OCI-LY1 (cell line): ENCODE measurements at regions not wholly inside any gene's neighbourhood (a gene's known extent, or its start where the extent isn't known, plus 50 kb on each side); places are given as distances from the start of the nearest gene placed in this dataset.

Experiments
- H2AFZ ChIP-seq: fragments of 200-600 bp; sonication (generic), shearing (Covaris generic); 2 replicates; pipeline ENCODE4 v1.6.0; 2014; ENCODE audit warnings: antibody characterized with exemption, mild to moderate bottlenecking, low read length
- H3F3A ChIP-seq: fragments of 200-600 bp; sonication (generic), shearing (Covaris generic); 2 replicates; pipeline ENCODE4 v1.6.0; 2014; ENCODE audit warnings: mild to moderate bottlenecking, antibody characterized with exemption, low read length, moderate library complexity; ENCODE audit not compliant: insufficient read depth
- H3K27ac ChIP-seq: fragments of 200-600 bp; sonication (generic); 2 replicates; pipeline ENCODE4 v1.5.1; 2014; ENCODE audit warnings: low read length, mixed run types, mild to moderate bottlenecking, low read depth; ENCODE audit not compliant: poor library complexity, severe bottlenecking
- H3K27me3 ChIP-seq: fragments of 200-600 bp; sonication (generic); 2 replicates; pipeline ENCODE4 v1.6.0; 2014; ENCODE audit warnings: antibody characterized with exemption, mild to moderate bottlenecking, low read length, moderate library complexity; ENCODE audit not compliant: insufficient read depth
- H3K36me3 ChIP-seq: fragments of 200-600 bp; sonication (generic); 2 replicates; pipeline ENCODE4 v1.6.1; 2014; ENCODE audit warnings: mild to moderate bottlenecking, antibody characterized with exemption, low read length, moderate library complexity, mixed read lengths; ENCODE audit not compliant: insufficient read depth
- H3K4me1 ChIP-seq: fragments of 200-600 bp; sonication (generic); 2 replicates; pipeline ENCODE4 v1.5.1; 2014; ENCODE audit warnings: mild to moderate bottlenecking, low read length, moderate library complexity; ENCODE audit not compliant: insufficient read depth, severe bottlenecking
- H3K4me2 ChIP-seq: fragments of 200-600 bp; sonication (generic), shearing (Covaris generic); 2 replicates; pipeline ENCODE4 v1.6.1; 2014; ENCODE audit warnings: low read length
- H3K4me3 ChIP-seq: fragments of 200-600 bp; sonication (generic); 2 replicates; pipeline ENCODE4 v1.5.1; 2014; ENCODE audit warnings: low read length, low read depth, mild to moderate bottlenecking, mixed read lengths; ENCODE audit not compliant: poor library complexity, severe bottlenecking
- H3K79me2 ChIP-seq: fragments of 200-600 bp; shearing (Covaris generic); 2 replicates; pipeline ENCODE4 v1.6.1; 2016; ENCODE audit warnings: mixed run types, low read length, mixed read lengths; ENCODE audit not compliant: insufficient read depth
- H3K9ac ChIP-seq: fragments of 200-600 bp; sonication (generic), shearing (Covaris generic); 2 replicates; pipeline ENCODE4 v1.6.1; 2014; ENCODE audit warnings: mild to moderate bottlenecking, low read length, mixed read lengths
- H3K9me2 ChIP-seq: fragments of 200-600 bp; sonication (generic), shearing (Covaris generic); 2 replicates; pipeline ENCODE4 v1.6.1; 2014; ENCODE audit warnings: low read depth, mild to moderate bottlenecking, low read length, mixed read lengths
- H3K9me3 ChIP-seq: fragments of 200-600 bp; shearing (Covaris generic); 2 replicates; pipeline ENCODE4 v1.6.1; 2014; ENCODE audit warnings: low read length, mixed read lengths
- H4K20me1 ChIP-seq: fragments of 200-600 bp; sonication (generic), shearing (Covaris generic); 2 replicates; pipeline ENCODE4 v1.6.0; 2016; ENCODE audit warnings: mild to moderate bottlenecking, low read length; ENCODE audit not compliant: insufficient read depth
- CTCF ChIP-seq: fragments of 200-600 bp; sonication (generic), shearing (Covaris generic); IDR thresholded peaks from 2 replicates; pipeline ENCODE4 v1.5.1; 2017; ENCODE audit warnings: mild to moderate bottlenecking, antibody characterized with exemption, low read length, moderate library complexity, mixed read lengths
- EZH2 ChIP-seq: fragments of 200-600 bp; sonication (generic), shearing (Covaris generic); IDR thresholded peaks from 2 replicates; pipeline ENCODE4 v1.8.0; 2017; ENCODE audit warnings: borderline replicate concordance, mixed run types, mild to moderate bottlenecking, antibody characterized with exemption, low read length, moderate library complexity, mixed read lengths

- Histone ChIP-seq H3K9me3 (no peaks in the 10 kb centered on the region), H3K79me2 (no peaks in the 10 kb centered on the region), H3K4me3 (no peak overlapping the region), H3K4me2 (no peak overlapping the region), H3K4me1 (no peaks in the 10 kb centered on the region), H3K9me2 (no peaks in the 10 kb centered on the region), H3K36me3 (no peaks in the 10 kb centered on the region), H4K20me1 (no peaks in the 10 kb centered on the region), H3K9ac (no peak overlapping the region), H3F3A (no peaks in the 10 kb centered on the region), H2AFZ (no peak overlapping the region), H3K27ac (no peak overlapping the region), H3K27me3 (0 out of 2 replicates have a peak, but pooled peaks cover 3% of the 10 kb centered on the region)
- TF ChIP-seq CTCF (no peak), EZH2 (no peak)
Measured at GRCh38 chr12:66733321-66733720, 54.4 kb upstream of the GRIP1 start.

GRCh38 chr12:66733839-66734238, 55.0 kb upstream of the GRIP1 start:
- Histone ChIP-seq H3K9me2 (no peaks in the 10 kb centered on the region), H3K9me3 (no peaks in the 10 kb centered on the region), H3K79me2 (no peaks in the 10 kb centered on the region), H3K9ac (no peak overlapping the region), H4K20me1 (no peaks in the 10 kb centered on the region), H3K27me3 (0 out of 2 replicates have a peak, but pooled peaks cover 3% of the 10 kb centered on the region), H3K27ac (no peak overlapping the region), H3K36me3 (no peaks in the 10 kb centered on the region), H3K4me3 (no peak overlapping the region), H3F3A (no peaks in the 10 kb centered on the region), H3K4me2 (no peak overlapping the region), H2AFZ (no peak overlapping the region), H3K4me1 (no peaks in the 10 kb centered on the region)
- TF ChIP-seq CTCF (no peak), EZH2 (no peak)

GRCh38 chr12:66735275-66735674, 56.4 kb upstream of the GRIP1 start:
- no peak overlapping the region for H2AFZ ChIP-seq
- no peak overlapping the region for H3K4me3 ChIP-seq
- no peaks in the 10 kb centered on the region for H3K9me2 ChIP-seq
- 0 out of 2 replicates have a peak, but pooled peaks cover under 1% of the 10 kb centered on the region for H3K27me3 ChIP-seq
- H3K4me1 ChIP-seq = no peaks in the 10 kb centered on the region
- no peak overlapping the region for H3K9ac ChIP-seq
- no peak for TF ChIP-seq EZH2
- no peak for TF ChIP-seq CTCF
- H3K36me3 ChIP-seq = no peaks in the 10 kb centered on the region
- H3F3A ChIP-seq = no peaks in the 10 kb centered on the region
- no peak overlapping the region for H3K4me2 ChIP-seq
- no peaks in the 10 kb centered on the region for H3K9me3 ChIP-seq
- H4K20me1 ChIP-seq = no peaks in the 10 kb centered on the region
- no peak overlapping the region for H3K27ac ChIP-seq
- H3K79me2 ChIP-seq = no peaks in the 10 kb centered on the region
